K562 (cell line): ENCODE measurements at regions not wholly inside any gene's neighbourhood (a gene's known extent, or its start where the extent isn't known, plus 50 kb on each side); places are given as distances from the start of the nearest gene placed in this dataset.

ENCODE experiments used
- ATF1 ChIP-seq, 2 experiments: fragments of 450-650 bp in 1 of 2; IDR thresholded peaks; 2 replicates each; pipeline ENCODE4 v1.6.1; 2016; ENCODE audit warnings: missing compliant biosample characterization in 1 of 2, missing genetic modification characterization in 1 of 2
- CEBPG ChIP-seq, 3 experiments: fragments of 200-800 bp in 1 of 3; sonication (Bioruptor generic) in 1 of 3; sonication (generic) in 1 of 3; formaldehyde crosslinking in 1 of 3; IDR thresholded peaks in 2 of 3; conservative IDR thresholded peaks in 1 of 3; 2 replicates each; pipeline versions ENCODE4 v1.6.1 to v1.8.0; 2016 to 2022; ENCODE audit warnings: missing compliant biosample characterization in 2 of 3, missing genetic modification characterization in 2 of 3, mild to moderate bottlenecking in 1 of 3, missing genetic modification reagents in 1 of 3
- EGR1 ChIP-seq: fragments of 450-650 bp; conservative IDR thresholded peaks from 2 replicates; pipeline ENCODE4 v1.6.1; 2017; ENCODE audit warnings: mild to moderate bottlenecking
- GTF2A2 ChIP-seq: IDR thresholded peaks from 2 replicates; pipeline ENCODE4 v1.6.1; 2016; ENCODE audit warnings: mild to moderate bottlenecking, missing genetic modification characterization, missing compliant biosample characterization
- MYC ChIP-seq, 2 experiments: fragments of 250-450 bp in 1 of 2; sonication (Bioruptor Pico) in 1 of 2; IDR thresholded peaks; 2 replicates each; pipeline versions ENCODE4 v1.5.1 to v1.6.1; 2012 to 2021; ENCODE audit warnings: low read depth in 2 of 2, borderline replicate concordance in 1 of 2, improper control_type of control experiment in 1 of 2, low read length in 1 of 2, mild to moderate bottlenecking in 1 of 2, moderate library complexity in 1 of 2
- NR2C2 ChIP-seq, 2 experiments: fragments of 200-800 bp in 1 of 2; sonication (Bioruptor generic) in 1 of 2; sonication (generic) in 1 of 2; formaldehyde crosslinking in 1 of 2; IDR thresholded peaks; 2 replicates each; pipeline versions ENCODE4 v1.6.1 to v1.8.0; 2016 to 2022; ENCODE audit warnings: mild to moderate bottlenecking in 1 of 2, missing compliant biosample characterization in 1 of 2, missing genetic modification characterization in 1 of 2, missing genetic modification reagents in 1 of 2
- ZNF586 ChIP-seq: fragments of 450-650 bp; formaldehyde crosslinking; conservative IDR thresholded peaks from 2 replicates; pipeline ENCODE4 v1.4.0; 2020; ENCODE audit warnings: mild to moderate bottlenecking, moderate library complexity
- TF ChIP-seq, protein P1 (sequence below), 2 experiments: IDR thresholded peaks; 2 replicates each; pipeline ENCODE4 v1.6.1; 2011; ENCODE audit warnings: borderline replicate concordance in 1 of 2, control low read depth in 1 of 2, low read depth in 1 of 2, low read length in 1 of 2, mild to moderate bottlenecking in 1 of 2, mixed read lengths in 1 of 2, moderate library complexity in 1 of 2; ENCODE audit not compliant: insufficient read depth in 1 of 2, insufficient read length in 1 of 2, poor library complexity in 1 of 2, severe bottlenecking in 1 of 2; ENCODE audit errors: extremely low read depth in 1 of 2
- TF ChIP-seq, protein P2 (sequence below): fragments of 250-450 bp; sonication (Bioruptor Pico); IDR thresholded peaks from 2 replicates; pipeline ENCODE4 v1.5.0; 2021; ENCODE audit warnings: mild to moderate bottlenecking, borderline replicate concordance

DNA sequence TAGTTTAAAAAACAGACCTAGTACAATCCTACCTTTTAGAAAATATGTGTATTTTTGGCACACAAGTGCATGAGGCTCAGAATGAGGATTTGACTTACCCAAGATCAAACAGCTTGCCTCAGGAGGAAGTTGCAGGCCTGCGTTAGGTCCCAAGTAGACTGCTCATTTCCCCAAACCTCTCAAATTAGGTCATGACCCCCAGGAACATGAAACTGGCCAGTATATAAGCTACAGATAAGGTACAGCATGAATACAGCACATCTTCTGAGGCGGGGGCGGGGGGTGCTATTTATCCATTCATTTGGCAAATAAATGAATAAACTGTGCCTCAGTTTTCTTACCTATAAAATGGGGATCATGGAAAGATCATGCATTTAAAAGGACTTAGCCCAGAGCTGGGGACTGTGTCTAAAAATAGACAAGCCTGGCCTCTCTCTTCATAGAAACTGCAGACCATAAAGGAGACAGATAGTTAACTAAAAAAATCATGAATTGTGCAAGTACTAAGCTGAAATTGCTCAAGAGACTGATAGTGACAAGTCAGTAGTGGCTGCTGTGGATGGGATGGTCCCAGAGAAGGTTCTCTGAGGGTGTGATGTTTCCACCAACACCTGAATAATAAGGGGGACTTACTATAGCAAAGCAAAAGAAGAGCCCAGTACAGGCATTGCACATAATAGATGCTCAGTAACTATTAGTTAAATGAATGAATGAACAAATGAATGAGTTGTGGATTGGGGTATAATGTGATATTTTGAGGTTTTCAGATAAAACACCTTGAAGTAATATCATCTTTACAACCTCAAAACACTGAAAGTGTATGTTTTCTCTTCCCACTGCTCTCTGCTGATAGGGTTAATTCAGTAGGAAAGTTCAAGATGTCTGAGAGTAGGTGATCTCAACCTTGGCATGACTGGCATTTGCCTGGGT lies 258.5 kb upstream of the PROK2 start (continued):
- TF ChIP-seq, protein P1, sequence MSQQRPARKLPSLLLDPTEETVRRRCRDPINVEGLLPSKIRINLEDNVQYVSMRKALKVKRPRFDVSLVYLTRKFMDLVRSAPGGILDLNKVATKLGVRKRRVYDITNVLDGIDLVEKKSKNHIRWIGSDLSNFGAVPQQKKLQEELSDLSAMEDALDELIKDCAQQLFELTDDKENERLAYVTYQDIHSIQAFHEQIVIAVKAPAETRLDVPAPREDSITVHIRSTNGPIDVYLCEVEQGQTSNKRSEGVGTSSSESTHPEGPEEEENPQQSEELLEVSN (IDR thresholded peaks at IDR 0.05; ENCODE audit: borderline replicate concordance in 1 of 2, extremely low read depth in 1 of 2, insufficient read depth in 1 of 2, insufficient read length in 1 of 2, low read depth in 1 of 2, low read length in 1 of 2, poor library complexity in 1 of 2, severe bottlenecking in 1 of 2), result no peak
- no peak for TF ChIP-seq MYC (IDR thresholded peaks at IDR 0.05; ENCODE audit: low read depth, low read length)
- TF ChIP-seq MYC (CRISPR knock-in tag; IDR thresholded peaks at IDR 0.05; ENCODE audit: borderline replicate concordance, low read depth), result no peak
- TF ChIP-seq ATF1 (CRISPR knock-in tag; IDR thresholded peaks at IDR 0.05), result no peak
- TF ChIP-seq ATF1 (tag; IDR thresholded peaks at IDR 0.05), result no peak
- TF ChIP-seq EGR1, result peak; percentile 34; the same call in 1 of the 2 replicates
- TF ChIP-seq GTF2A2 (tag), result no peak
- no peak for TF ChIP-seq ZNF586 (CRISPR knock-in tag)
- no peak for TF ChIP-seq CEBPG (CRISPR knock-in tag; IDR thresholded peaks at IDR 0.05)
- peak; percentile 18 to 68; a peak in 1 of 4 replicates for TF ChIP-seq CEBPG (tag; conservative IDR thresholded peaks at IDR 0.05 in 1 of 2, IDR thresholded peaks at IDR 0.05 in 1 of 2)
- TF ChIP-seq, protein P2, sequence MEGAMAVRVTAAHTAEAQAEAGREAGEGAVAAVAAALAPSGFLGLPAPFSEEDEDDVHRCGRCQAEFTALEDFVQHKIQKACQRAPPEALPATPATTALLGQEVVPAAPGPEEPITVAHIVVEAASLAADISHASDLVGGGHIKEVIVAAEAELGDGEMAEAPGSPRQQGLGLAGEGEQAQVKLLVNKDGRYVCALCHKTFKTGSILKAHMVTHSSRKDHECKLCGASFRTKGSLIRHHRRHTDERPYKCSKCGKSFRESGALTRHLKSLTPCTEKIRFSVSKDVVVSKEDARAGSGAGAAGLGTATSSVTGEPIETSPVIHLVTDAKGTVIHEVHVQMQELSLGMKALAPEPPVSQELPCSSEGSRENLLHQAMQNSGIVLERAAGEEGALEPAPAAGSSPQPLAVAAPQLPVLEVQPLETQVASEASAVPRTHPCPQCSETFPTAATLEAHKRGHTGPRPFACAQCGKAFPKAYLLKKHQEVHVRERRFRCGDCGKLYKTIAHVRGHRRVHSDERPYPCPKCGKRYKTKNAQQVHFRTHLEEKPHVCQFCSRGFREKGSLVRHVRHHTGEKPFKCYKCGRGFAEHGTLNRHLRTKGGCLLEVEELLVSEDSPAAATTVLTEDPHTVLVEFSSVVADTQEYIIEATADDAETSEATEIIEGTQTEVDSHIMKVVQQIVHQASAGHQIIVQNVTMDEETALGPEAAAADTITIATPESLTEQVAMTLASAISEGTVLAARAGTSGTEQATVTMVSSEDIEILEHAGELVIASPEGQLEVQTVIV (CRISPR knock-in tag), result no peak
- no peak for TF ChIP-seq NR2C2 (CRISPR knock-in tag; IDR thresholded peaks at IDR 0.05)
- TF ChIP-seq NR2C2 (tag; IDR thresholded peaks at IDR 0.05), result peak; percentile 42; the same call in 1 of the 2 replicates
- TF ChIP-seq, all 486 proteins: peak for 8
